SH-SY5Y (cell line): ENCODE measurements at regions not wholly inside any gene's neighbourhood (a gene's known extent, or its start where the extent isn't known, plus 50 kb on each side); places are given as distances from the start of the nearest gene placed in this dataset.

Experiments used
- GATA2 ChIP-seq: IDR thresholded peaks from 2 replicates; pipeline ENCODE4 v1.6.1; 2011; ENCODE audit warnings: mild to moderate bottlenecking, low read depth, low read length
- GATA3 ChIP-seq: IDR thresholded peaks from 2 replicates; pipeline ENCODE4 v1.6.1; 2011; ENCODE audit warnings: low read depth, mild to moderate bottlenecking, low read length, moderate library complexity

- TF ChIP-seq GATA3, result no peak
- TF ChIP-seq GATA2, result no peak
Measured at GRCh38 chr2:235161565-235161964, 209.7 kb downstream of the SH3BP4 start.
